Effector CD8-positive, alpha-beta T cell (primary cell): ENCODE measurements at regions not wholly inside any gene's neighbourhood (a gene's known extent, or its start where the extent isn't known, plus 50 kb on each side); places are given as distances from the start of the nearest gene placed in this dataset.

Experiments
- DNase-seq: peaks from one replicate; lab custom pipeline; 2025; lab: John Stamatoyannopoulos, UW

- DNase-seq = no peak
These were observed 103.3 kb upstream of the VRK2 start for GRCh38 chr2:57943315-57943714.

- no peak for DNase-seq
These were observed 99.2 kb upstream of the VRK2 start for GRCh38 chr2:57947398-57947797.

- no peak for DNase-seq
These were observed 92.6 kb upstream of the VRK2 start for GRCh38 chr2:57954020-57954419.

GRCh38 chr2:57957238-57957637 is 89.4 kb upstream of the VRK2 start:
- DNase-seq = no peak

GRCh38 chr2:57959390-57959789 is 87.2 kb upstream of the VRK2 start:
- DNase-seq = no peak

GRCh38 chr2:57962861-57963260 is 83.7 kb upstream of the VRK2 start:
- no peak for DNase-seq

- no peak for DNase-seq
These were observed 81.4 kb upstream of the VRK2 start for GRCh38 chr2:57965219-57965618.

- no peak for DNase-seq
These were observed 80.6 kb upstream of the VRK2 start for GRCh38 chr2:57965961-57966360.

GRCh38 chr2:57973621-57974186 is 72.9 kb upstream of the VRK2 start:
- no peak for DNase-seq

- DNase-seq = no peak
These were observed 67.4 kb upstream of the VRK2 start for GRCh38 chr2:57979158-57979557.

- DNase-seq = no peak
These were observed 65.4 kb upstream of the VRK2 start for GRCh38 chr2:57981083-57981768.

- DNase-seq = no peak
These were observed 58.6 kb upstream of the VRK2 start for GRCh38 chr2:57987835-57988573.

- DNase-seq = no peak
These were observed 56.4 kb upstream of the VRK2 start for GRCh38 chr2:57990118-57990725.
